SKM-1 treated with dmso at 0.1 percent for 144 hours (cell line): ENCODE measurements at regions not wholly inside any gene's neighbourhood (a gene's known extent, or its start where the extent isn't known, plus 50 kb on each side); places are given as distances from the start of the nearest gene placed in this dataset.
"Not testable (repeated sequence)": the region's sequence is repeated elsewhere in the genome, so short reads cannot be mapped to it uniquely, and the experiment has no call there.

ENCODE experiments used
- DNase-seq: peaks from one replicate; lab custom pipeline; 2025; ENCODE audit not compliant: unreplicated experiment; lab: John Stamatoyannopoulos, UW

DNA sequence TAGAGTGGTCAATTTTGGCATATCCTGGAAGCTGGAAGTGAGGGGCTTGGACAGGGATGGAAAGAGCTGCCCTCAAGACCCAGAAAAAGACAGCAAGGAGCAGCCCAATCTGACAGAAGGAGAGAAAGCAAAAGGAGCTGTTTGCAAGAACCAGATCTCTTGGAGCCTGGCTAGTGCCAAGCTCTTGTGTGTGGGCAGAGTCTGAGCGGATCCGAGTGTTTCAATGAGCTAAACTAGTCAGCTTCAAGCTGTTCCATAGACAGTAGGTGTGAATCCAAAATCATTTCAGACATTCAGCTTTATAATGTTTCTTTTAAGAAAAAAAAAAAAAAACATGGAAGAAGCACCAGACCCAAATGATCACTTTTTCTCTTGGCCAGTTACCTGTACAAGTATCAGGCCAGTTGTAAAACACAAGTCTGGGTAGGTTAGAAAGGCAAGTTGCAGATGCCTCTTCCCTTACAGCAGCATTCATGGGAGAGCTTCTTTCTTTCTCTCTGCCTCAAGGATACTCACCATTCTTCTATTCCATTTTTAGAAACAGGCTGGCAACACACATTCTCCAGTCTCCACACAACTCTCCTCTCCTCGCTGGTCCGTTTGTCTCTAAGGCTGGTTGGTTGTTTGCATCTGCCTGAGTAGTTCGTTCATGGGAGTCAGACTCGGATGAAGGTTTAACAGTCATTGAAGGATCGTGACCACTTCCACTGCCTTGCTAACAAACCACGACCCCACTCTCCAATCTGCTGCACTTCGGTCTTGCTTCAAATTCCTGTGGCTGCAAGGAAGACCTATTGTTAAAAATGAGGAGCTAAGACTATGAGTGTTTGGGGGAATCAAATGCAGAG, 105.2 kb upstream of the GATB start:
- no peak for DNase-seq

DNA sequence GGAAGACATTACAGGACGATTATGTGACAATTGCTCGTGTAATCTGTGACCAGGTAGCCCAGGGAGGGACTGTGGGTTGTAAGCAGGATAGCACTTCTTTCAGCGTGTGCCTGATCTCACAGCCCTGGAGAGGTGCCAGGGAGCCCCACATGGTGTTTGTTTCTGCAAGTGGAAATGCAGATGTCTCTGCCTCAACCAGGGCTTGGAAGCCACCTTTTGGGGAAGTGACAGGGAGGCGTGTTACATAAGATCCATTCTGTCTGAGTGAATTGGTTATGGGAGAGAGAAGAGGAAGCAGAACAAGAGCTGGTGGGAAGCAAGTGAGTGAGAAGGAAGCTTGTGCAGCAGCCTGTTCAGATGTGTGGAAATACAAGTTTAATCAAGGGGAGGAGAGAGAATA, 104.5 kb upstream of the GATB start:
- DNase-seq: peak; percentile 99

GRCh38 chr4:151864068-151864467, 103.3 kb upstream of the GATB start:
- DNase-seq: no peak

GRCh38 chr4:151862766-151863165, 102.0 kb upstream of the GATB start:
- no peak for DNase-seq

- DNase-seq: no peak
Observed at GRCh38 chr4:151860561-151861093, 99.8 kb upstream of the GATB start.

- no peak for DNase-seq
Observed at GRCh38 chr4:151859641-151860040, 98.8 kb upstream of the GATB start.

DNA sequence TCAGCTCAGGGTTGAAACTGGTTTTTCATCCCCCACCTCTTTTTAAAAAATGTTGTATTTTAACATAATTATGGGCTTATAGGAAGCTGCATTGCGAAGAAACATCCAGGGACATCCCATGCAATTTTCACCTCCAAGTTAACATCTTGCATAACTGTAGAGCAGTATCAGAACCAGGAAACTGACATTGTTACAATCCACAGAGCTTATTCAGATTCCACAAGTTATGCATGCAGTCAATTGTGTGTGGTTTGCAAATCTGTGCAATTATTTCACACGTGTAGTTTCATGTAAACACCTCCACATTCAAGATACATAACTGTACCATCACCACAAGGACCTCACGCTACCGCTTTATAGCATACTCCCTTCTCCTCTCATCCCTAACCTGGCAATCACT, 97.5 kb upstream of the GATB start:
- no peak for DNase-seq

- no peak for DNase-seq
Observed at GRCh38 chr4:151857368-151857767, 96.6 kb upstream of the GATB start.

DNA sequence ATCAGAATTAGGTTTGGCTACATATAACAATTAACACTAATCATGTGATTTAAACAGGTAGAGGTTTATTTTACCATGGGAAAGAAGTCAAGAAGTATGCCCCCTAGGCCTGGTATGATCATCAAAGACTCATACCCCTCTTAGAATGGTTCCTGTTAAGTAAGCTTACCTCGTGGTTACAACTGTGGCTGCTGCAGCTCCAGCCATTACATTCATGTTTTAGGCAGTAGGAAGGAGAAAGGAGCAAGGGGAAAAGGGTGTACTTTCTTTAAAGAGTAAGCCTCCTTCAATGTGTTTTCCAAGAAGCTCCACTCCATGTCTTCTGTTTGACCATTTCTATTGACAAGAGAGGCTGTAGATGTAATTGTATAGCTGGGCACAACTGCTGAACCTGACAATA, 94.9 kb upstream of the GATB start:
- no peak for DNase-seq

GRCh38 chr4:151854731-151855130, 93.9 kb upstream of the GATB start:
- no peak for DNase-seq

- peak; percentile 97 for DNase-seq
Observed at GRCh38 chr4:151853034-151853433, 92.2 kb upstream of the GATB start.

DNA sequence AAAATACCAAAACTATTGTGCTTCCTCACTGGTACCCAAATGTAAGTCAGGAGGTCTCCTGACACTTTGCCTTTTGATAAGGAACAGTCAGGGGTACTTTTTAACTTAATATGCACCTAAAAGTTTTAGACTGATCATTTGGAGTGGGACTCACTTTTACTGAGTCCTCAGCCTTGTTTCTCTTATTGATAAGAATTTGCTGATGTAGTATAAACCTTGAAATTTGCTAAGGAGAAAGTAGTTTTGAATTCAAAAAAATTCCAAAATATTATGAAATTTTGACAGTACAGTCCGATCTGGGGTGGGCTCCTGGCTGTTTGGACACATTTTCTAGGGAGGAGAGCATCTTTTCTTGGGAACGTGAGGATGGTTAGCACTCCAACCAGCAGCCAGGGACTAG, 91.4 kb upstream of the GATB start:
- DNase-seq: no peak

DNA sequence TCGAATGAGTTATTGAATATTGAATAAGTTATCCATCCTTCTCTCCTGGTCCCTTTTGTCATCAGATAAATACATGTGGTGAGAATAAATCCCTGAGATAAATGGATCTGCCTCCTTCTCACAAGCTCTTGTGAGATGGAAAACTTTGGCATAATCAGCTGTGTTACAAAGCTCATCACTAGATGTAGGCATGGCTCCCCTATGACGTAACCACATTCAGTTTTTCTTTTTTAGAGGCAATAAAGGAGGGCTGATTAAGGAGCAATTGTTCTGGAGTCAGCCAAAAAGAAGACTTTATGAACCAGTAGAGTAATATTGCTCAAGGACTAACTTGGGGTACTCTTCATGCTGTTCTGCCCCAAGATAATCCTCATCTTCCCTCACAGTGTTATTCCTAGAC, 90.5 kb upstream of the GATB start:
- DNase-seq: no peak

DNA sequence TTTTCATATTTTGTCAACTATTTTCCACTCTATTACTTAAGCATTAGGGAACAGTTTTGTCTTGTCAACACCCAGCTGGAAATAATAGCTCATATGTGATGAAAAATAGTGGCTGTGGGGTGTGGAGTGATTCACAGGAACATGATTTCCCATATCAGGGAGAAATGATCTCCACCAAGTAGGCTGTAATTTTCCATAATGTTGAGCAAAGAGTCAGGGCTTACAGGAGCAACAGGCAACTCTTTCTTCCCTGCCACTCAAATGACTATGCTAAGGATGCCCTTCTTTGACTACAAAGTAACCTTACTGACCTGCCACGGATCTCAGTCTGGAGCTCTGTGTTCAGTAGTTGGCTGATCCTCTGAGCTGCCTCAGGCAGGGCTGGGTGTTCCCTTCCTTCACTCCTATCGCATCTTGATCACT, 90.0 kb upstream of the GATB start:
- DNase-seq: no peak

- DNase-seq: not testable (repeated sequence)
Observed at GRCh38 chr4:151845551-151845950, 84.7 kb upstream of the GATB start.

GRCh38 chr4:151842430-151843079, 81.7 kb upstream of the GATB start:
- DNase-seq: no peak

GRCh38 chr4:151841107-151841506, 80.3 kb upstream of the GATB start:
- DNase-seq: no peak

DNA sequence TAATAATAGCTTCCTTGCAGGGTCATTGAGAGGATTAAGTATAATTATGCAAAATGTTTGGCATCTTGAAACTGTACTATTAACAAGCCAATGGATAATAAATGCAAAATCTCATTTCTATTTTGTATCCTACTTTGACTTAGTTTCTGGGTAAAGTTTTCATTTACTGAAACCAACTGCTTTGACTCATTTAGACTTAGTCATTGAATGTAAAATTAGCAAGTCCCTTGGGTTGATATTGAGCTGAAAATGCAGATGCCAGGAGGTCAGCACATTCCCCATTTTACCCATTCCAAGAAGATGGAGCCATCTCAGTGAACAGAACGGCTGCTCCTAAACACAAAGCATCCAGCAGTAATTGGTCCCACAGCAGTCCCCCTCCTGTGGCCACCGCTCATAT, 74.7 kb upstream of the GATB start:
- no peak for DNase-seq

- no peak for DNase-seq
Observed at GRCh38 chr4:151833174-151833573, 72.4 kb upstream of the GATB start.

- no peak for DNase-seq
Observed at GRCh38 chr4:151831526-151831925, 70.7 kb upstream of the GATB start.

- DNase-seq: no peak
Observed at GRCh38 chr4:151830168-151830567, 69.4 kb upstream of the GATB start.

DNA sequence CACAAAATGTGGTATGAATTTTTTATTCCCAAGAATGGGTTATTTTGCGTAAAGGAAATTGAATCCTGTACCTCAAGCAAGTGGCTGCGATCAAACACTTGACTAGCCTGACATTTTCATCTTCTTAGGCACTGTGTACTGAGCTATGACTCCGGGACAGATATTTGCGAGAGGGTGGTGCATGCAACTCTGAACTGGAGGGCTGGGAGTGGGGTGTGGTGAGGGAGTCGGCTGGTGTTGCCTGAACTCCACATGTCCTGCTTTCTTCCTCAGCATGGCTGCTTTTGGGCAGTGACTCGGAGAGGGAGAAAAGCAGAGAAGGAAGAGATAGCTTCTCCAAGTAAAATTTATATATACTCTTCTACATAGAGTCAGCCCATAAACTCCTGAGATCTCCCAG, 68.5 kb upstream of the GATB start:
- no peak for DNase-seq
